ENCODE measurements at regions not wholly inside any gene's neighbourhood (a gene's known extent, or its start where the extent isn't known, plus 50 kb on each side); places are given as distances from the start of the nearest gene placed in this dataset.

DNA sequence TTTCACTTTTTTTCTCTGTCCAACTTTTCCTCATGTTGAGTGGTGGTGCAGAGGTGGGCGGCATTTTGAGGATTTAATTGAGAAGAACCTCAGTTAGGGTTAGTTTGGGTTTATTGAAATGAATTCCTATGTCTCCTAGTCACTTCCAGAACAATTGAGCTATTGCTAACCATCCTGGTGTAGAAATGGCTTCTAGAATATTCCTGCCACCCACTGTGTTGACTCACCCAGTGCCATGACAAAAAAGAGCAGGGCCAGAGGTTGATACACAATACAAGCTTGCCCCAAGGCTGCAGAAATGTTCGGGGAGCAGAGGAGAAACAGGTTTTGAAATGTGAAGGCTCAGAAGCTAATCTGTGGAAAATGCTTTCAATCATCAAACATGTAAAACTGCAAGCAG lies 167.1 kb upstream of the TRIB2 start:
- TF ChIP-seq, protein P1, sequence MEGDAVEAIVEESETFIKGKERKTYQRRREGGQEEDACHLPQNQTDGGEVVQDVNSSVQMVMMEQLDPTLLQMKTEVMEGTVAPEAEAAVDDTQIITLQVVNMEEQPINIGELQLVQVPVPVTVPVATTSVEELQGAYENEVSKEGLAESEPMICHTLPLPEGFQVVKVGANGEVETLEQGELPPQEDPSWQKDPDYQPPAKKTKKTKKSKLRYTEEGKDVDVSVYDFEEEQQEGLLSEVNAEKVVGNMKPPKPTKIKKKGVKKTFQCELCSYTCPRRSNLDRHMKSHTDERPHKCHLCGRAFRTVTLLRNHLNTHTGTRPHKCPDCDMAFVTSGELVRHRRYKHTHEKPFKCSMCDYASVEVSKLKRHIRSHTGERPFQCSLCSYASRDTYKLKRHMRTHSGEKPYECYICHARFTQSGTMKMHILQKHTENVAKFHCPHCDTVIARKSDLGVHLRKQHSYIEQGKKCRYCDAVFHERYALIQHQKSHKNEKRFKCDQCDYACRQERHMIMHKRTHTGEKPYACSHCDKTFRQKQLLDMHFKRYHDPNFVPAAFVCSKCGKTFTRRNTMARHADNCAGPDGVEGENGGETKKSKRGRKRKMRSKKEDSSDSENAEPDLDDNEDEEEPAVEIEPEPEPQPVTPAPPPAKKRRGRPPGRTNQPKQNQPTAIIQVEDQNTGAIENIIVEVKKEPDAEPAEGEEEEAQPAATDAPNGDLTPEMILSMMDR (IDR thresholded peaks at IDR 0.05; ENCODE audit: extremely low read depth in 1 of 2, insufficient read depth in 1 of 2, low read depth in 1 of 2, low read length in 2 of 2) = no peak
- TF ChIP-seq POLR2A (IDR thresholded peaks at IDR 0.05; ENCODE audit: low read depth, low read length) (no peak), EZH2 (IDR thresholded peaks at IDR 0.05; ENCODE audit: borderline replicate concordance, low read depth, low read length, severe bottlenecking) (no peak), FOS (IDR thresholded peaks at IDR 0.05; ENCODE audit: borderline replicate concordance, insufficient read depth, low read length) (no peak), POLR2AphosphoS5 (IDR thresholded peaks at IDR 0.05; ENCODE audit: insufficient read depth, low read depth, low read length) (no peak)

Data from endothelial cell of umbilical vein (primary cell).